ENCODE measurements at regions not wholly inside any gene's neighbourhood (a gene's known extent, or its start where the extent isn't known, plus 50 kb on each side); places are given as distances from the start of the nearest gene placed in this dataset.

GRCh38 chr6:134519465-134519864 lies 201.6 kb upstream of the SGK1 start:
- Histone ChIP-seq H3K36me3 (no peaks in the 10 kb centered on the region), H3K9me3 (ENCODE audit: severe bottlenecking) (no peaks in the 10 kb centered on the region), H3K4me3 (ENCODE audit: low read depth, low read length) (no peak overlapping the region), H3K27me3 (ENCODE audit: insufficient read depth, low read depth, severe bottlenecking) (no peaks in the 10 kb centered on the region), H3K27ac (no peak overlapping the region)
- no peak for DNase-seq
- TF ChIP-seq CTCF (IDR thresholded peaks at IDR 0.05; ENCODE audit: low read depth, low read length) = no peak

GRCh38 chr6:134517868-134518267 lies 200.0 kb upstream of the SGK1 start:
- Histone ChIP-seq H3K4me3 (ENCODE audit: low read depth, low read length) (no peak overlapping the region), H3K9me3 (ENCODE audit: severe bottlenecking) (no peaks in the 10 kb centered on the region), H3K36me3 (no peaks in the 10 kb centered on the region), H3K27ac (no peak overlapping the region), H3K27me3 (ENCODE audit: insufficient read depth, low read depth, severe bottlenecking) (no peaks in the 10 kb centered on the region)
- no peak for DNase-seq
- TF ChIP-seq CTCF (IDR thresholded peaks at IDR 0.05; ENCODE audit: low read depth, low read length) = no peak

GRCh38 chr6:134517145-134517658 lies 199.3 kb upstream of the SGK1 start:
- DNase-seq = no peak
- no peaks in the 10 kb centered on the region for H3K27me3 ChIP-seq (ENCODE audit: insufficient read depth, low read depth, severe bottlenecking)
- H3K4me3 ChIP-seq (ENCODE audit: low read depth, low read length) = no peak overlapping the region
- no peaks in the 10 kb centered on the region for H3K36me3 ChIP-seq
- no peak overlapping the region for H3K27ac ChIP-seq
- H3K9me3 ChIP-seq (ENCODE audit: severe bottlenecking) = no peaks in the 10 kb centered on the region
- TF ChIP-seq CTCF (IDR thresholded peaks at IDR 0.05; ENCODE audit: low read depth, low read length) = no peak

DNA sequence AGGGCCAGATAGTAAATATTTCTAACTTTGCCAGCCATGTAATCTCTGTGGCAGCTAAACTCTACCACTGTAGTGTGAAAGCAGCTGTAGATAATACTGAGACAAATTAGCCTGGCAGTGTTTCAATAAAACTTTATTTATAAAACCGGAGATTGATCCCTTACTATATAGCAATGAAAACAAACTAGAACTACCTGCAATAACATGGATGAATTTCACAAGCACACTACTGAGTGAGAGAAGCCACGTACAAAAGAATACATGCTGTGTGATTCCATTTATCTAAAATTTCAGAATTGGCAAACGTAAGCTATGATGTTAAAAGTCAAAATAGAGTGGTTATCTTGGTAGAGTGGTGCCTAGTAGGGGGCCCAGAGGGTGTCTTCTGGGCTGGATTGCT lies 198.7 kb upstream of the SGK1 start:
- DNase-seq = no peak
- no peak overlapping the region for H3K4me3 ChIP-seq (ENCODE audit: low read depth, low read length)
- H3K27ac ChIP-seq = no peak overlapping the region
- TF ChIP-seq CTCF (IDR thresholded peaks at IDR 0.05; ENCODE audit: low read depth, low read length) = no peak
- H3K27me3 ChIP-seq (ENCODE audit: insufficient read depth, low read depth, severe bottlenecking) = no peaks in the 10 kb centered on the region
- H3K36me3 ChIP-seq = no peaks in the 10 kb centered on the region
- no peaks in the 10 kb centered on the region for H3K9me3 ChIP-seq (ENCODE audit: severe bottlenecking)

DNA sequence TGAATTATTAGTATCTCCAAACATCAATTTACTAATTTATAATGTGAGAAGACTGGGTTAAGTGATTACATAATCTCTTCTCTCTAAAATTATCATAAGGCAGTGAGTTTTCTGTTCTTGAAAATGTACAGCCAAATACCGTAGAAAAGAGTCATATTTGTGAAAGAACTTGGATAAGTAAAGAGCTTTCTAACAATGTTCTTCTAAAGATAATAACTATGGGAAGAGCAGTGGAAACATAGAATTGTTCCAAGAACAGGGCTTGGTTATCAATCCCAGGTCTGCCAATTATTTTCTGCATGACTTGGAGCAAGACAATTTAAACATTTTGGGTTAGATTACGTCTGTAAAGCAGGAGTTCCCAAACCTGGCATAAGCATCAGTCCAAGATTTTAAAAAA lies 198.1 kb upstream of the SGK1 start:
- no peak for DNase-seq
- Histone ChIP-seq H3K36me3 (no peaks in the 10 kb centered on the region), H3K9me3 (ENCODE audit: severe bottlenecking) (no peaks in the 10 kb centered on the region), H3K4me3 (ENCODE audit: low read depth, low read length) (no peak overlapping the region), H3K27ac (no peak overlapping the region), H3K27me3 (ENCODE audit: insufficient read depth, low read depth, severe bottlenecking) (no peaks in the 10 kb centered on the region)
- no peak for TF ChIP-seq CTCF (IDR thresholded peaks at IDR 0.05; ENCODE audit: low read depth, low read length)

DNA sequence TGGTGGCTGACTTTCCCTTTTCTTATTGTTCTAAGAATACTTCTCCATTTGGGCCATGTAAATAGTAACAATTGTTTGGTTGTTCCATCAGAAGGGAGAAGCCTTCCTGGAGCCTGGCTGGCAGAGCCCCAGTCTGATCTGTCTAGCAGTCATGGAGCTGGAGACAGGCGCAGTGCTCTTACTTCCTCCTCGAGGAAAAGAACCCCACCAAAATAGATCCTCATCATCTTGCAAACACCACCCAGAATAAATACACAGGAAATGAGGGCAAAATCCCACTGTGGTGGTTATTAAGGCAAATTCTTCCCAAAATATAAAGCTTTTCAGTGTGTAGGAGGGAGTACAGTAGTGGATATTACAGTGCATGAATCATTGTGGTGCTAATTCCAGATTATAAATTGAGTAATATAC lies 195.1 kb upstream of the SGK1 start:
- no peaks in the 10 kb centered on the region for H3K9me3 ChIP-seq (ENCODE audit: severe bottlenecking)
- H3K27me3 ChIP-seq (ENCODE audit: insufficient read depth, low read depth, severe bottlenecking) = no peaks in the 10 kb centered on the region
- no peak for DNase-seq
- H3K27ac ChIP-seq = no peak overlapping the region
- no peaks in the 10 kb centered on the region for H3K36me3 ChIP-seq
- no peak for TF ChIP-seq CTCF (IDR thresholded peaks at IDR 0.05; ENCODE audit: low read depth, low read length)
- H3K4me3 ChIP-seq (ENCODE audit: low read depth, low read length) = no peak overlapping the region

Data from WERI-Rb-1 (cell line).